NCI-H2107 (cell line): ENCODE measurements at regions not wholly inside any gene's neighbourhood (a gene's known extent, or its start where the extent isn't known, plus 50 kb on each side); places are given as distances from the start of the nearest gene placed in this dataset.

Experiments used
- DNase-seq: peaks from one replicate; lab custom pipeline; 2025; lab: John Stamatoyannopoulos, UW

GRCh38 chr2:223107825-223108224 lies 55.8 kb downstream of the KCNE4 start:
- no peak for DNase-seq

- no peak for DNase-seq
These were observed 56.5 kb downstream of the KCNE4 start for GRCh38 chr2:223108351-223109050.

- no peak for DNase-seq
These were observed 57.4 kb downstream of the KCNE4 start for GRCh38 chr2:223109341-223109740.

- no peak for DNase-seq
These were observed 61.2 kb downstream of the KCNE4 start for GRCh38 chr2:223113161-223113560.

GRCh38 chr2:223114170-223114569 lies 62.2 kb downstream of the KCNE4 start:
- no peak for DNase-seq

- no peak for DNase-seq
These were observed 62.9 kb downstream of the KCNE4 start for GRCh38 chr2:223114917-223115316.

GRCh38 chr2:223117533-223117932 lies 65.5 kb downstream of the KCNE4 start:
- DNase-seq, result no peak

GRCh38 chr2:223121283-223121682 lies 69.3 kb downstream of the KCNE4 start:
- no peak for DNase-seq

GRCh38 chr2:223122781-223123180 lies 70.8 kb downstream of the KCNE4 start:
- no peak for DNase-seq

- DNase-seq, result no peak
These were observed 72.0 kb downstream of the KCNE4 start for GRCh38 chr2:223123855-223124610.

- DNase-seq, result no peak
These were observed 89.6 kb downstream of the KCNE4 start for GRCh38 chr2:223141606-223142005.

- DNase-seq, result no peak
These were observed 90.1 kb downstream of the KCNE4 start for GRCh38 chr2:223142118-223142517.

- DNase-seq, result no peak
These were observed 95.4 kb downstream of the KCNE4 start for GRCh38 chr2:223147431-223147830.

- DNase-seq, result no peak
These were observed 96.5 kb downstream of the KCNE4 start for GRCh38 chr2:223148516-223148915.

- no peak for DNase-seq
These were observed 104.0 kb downstream of the KCNE4 start for GRCh38 chr2:223155956-223156355.

GRCh38 chr2:223161873-223162458 lies 110.0 kb downstream of the KCNE4 start:
- no peak for DNase-seq

GRCh38 chr2:223165423-223166214 lies 113.6 kb downstream of the KCNE4 start:
- no peak for DNase-seq

GRCh38 chr2:223166215-223166493 lies 114.2 kb downstream of the KCNE4 start:
- no peak for DNase-seq

GRCh38 chr2:223166983-223167650 lies 115.1 kb downstream of the KCNE4 start:
- DNase-seq, result no peak

GRCh38 chr2:223169830-223170605 lies 118.0 kb downstream of the KCNE4 start:
- no peak for DNase-seq

GRCh38 chr2:223176970-223177369 lies 125.0 kb downstream of the KCNE4 start:
- DNase-seq, result no peak
